PFSK-1 (cell line): ENCODE measurements at regions not wholly inside any gene's neighbourhood (a gene's known extent, or its start where the extent isn't known, plus 50 kb on each side); places are given as distances from the start of the nearest gene placed in this dataset.

ENCODE experiments used
- FOXP2 ChIP-seq: optimal IDR thresholded peaks from 2 replicates; pipeline ENCODE3; 2011; ENCODE audit warnings: borderline replicate concordance, control low read depth, inconsistent platforms; ENCODE audit not compliant: insufficient read depth; ENCODE audit errors: extremely low read length, extremely low read depth
- POLR2AphosphoS5 ChIP-seq: IDR thresholded peaks from 2 replicates; pipeline ENCODE4 v1.6.1; 2012; ENCODE audit warnings: low read depth, mild to moderate bottlenecking, control low read depth, low read length, moderate library complexity
- SIN3A ChIP-seq: IDR thresholded peaks from 2 replicates; pipeline ENCODE4 v1.6.1; 2012; ENCODE audit warnings: mild to moderate bottlenecking, low read length, moderate library complexity, borderline replicate concordance; ENCODE audit not compliant: insufficient read depth
- TAF1 ChIP-seq: IDR thresholded peaks from 2 replicates; pipeline ENCODE4 v1.6.1; 2012; ENCODE audit warnings: low read length, control low read depth, borderline replicate concordance; ENCODE audit not compliant: insufficient read depth
- TF ChIP-seq, protein P1 (sequence below), 2 experiments: IDR thresholded peaks; 2 replicates each; pipeline versions ENCODE4 v1.6.1 to v1.8.0; 2011 to 2012; ENCODE audit warnings: low read depth in 2 of 2, low read length in 2 of 2, control low read depth in 1 of 2, inconsistent platforms in 1 of 2, mild to moderate bottlenecking in 1 of 2, moderate library complexity in 1 of 2; ENCODE audit not compliant: insufficient read depth in 1 of 2

DNA sequence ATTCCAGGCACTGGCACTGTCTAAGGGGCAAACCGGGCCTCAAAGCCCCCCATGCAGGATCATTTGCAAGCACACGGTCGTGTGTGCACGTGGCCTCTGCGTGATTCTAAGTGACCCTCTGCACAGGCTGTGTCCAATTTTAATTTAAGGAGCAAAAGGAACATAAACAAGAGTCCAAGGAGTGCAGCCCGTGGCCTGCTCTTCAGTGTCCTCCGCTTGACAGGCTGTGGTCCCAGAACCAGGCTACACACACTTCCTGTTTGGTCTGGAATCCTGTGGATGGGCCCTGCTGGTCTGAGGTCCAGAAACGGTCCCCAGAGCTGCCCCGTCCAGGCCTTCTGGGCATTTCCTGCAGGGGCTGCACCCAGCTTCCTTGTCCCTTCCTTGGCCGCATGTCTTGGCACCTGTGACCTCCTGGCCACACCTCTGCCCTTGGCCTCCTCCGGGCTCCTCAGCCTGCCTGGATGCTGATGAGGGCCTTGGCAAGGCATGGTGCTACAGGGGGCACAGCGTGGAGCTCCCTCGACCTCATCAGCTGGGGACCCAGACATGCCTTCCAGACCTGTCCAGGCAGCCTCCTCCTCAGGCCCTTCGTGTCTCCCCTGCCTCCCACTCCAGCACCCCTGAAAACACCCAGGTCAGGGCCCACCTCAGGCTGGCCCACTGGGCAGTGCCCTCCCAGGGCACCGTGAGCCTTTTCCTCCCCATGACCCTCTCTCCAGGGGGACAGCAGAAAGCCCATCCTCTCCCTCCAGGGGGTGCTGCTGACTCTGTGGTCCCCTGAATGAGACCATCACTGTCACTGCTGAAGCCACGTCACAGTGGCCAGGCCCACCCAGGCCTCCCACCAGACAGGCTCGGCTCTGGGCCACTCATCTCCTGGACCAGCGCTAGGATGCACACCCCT, 136.4 kb upstream of the GPC1 start:
- no peak for TF ChIP-seq FOXP2
- TF ChIP-seq TAF1: no peak
- TF ChIP-seq, protein P1, sequence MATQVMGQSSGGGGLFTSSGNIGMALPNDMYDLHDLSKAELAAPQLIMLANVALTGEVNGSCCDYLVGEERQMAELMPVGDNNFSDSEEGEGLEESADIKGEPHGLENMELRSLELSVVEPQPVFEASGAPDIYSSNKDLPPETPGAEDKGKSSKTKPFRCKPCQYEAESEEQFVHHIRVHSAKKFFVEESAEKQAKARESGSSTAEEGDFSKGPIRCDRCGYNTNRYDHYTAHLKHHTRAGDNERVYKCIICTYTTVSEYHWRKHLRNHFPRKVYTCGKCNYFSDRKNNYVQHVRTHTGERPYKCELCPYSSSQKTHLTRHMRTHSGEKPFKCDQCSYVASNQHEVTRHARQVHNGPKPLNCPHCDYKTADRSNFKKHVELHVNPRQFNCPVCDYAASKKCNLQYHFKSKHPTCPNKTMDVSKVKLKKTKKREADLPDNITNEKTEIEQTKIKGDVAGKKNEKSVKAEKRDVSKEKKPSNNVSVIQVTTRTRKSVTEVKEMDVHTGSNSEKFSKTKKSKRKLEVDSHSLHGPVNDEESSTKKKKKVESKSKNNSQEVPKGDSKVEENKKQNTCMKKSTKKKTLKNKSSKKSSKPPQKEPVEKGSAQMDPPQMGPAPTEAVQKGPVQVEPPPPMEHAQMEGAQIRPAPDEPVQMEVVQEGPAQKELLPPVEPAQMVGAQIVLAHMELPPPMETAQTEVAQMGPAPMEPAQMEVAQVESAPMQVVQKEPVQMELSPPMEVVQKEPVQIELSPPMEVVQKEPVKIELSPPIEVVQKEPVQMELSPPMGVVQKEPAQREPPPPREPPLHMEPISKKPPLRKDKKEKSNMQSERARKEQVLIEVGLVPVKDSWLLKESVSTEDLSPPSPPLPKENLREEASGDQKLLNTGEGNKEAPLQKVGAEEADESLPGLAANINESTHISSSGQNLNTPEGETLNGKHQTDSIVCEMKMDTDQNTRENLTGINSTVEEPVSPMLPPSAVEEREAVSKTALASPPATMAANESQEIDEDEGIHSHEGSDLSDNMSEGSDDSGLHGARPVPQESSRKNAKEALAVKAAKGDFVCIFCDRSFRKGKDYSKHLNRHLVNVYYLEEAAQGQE (IDR thresholded peaks at IDR 0.05; ENCODE audit: insufficient read depth in 1 of 2, low read depth in 2 of 2, low read length in 2 of 2): no peak
- no peak for TF ChIP-seq POLR2AphosphoS5
- no peak for TF ChIP-seq SIN3A

DNA sequence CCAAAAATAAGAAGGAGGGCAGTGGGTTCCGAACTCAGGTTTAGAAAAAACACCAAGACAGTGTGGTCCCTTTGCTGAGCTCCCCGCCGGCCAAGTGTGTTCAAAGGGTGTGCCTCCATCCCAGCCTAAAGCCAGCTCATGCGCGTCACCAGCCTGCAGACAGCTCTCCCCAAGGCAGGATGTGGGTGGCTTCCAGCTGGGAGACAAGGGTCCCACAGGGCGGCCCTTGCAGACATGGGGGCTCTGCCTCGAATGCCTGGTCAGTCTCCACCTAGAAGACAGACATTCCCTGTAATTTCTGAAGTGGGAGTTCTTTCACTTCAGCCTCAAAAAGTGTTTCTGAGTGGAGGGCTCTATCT, 135.8 kb upstream of the GPC1 start:
- TF ChIP-seq POLR2AphosphoS5 (no peak), SIN3A (no peak), FOXP2 (no peak), TAF1 (no peak)
- TF ChIP-seq, protein P1 (IDR thresholded peaks at IDR 0.05; ENCODE audit: insufficient read depth in 1 of 2, low read depth in 2 of 2, low read length in 2 of 2): no peak

DNA sequence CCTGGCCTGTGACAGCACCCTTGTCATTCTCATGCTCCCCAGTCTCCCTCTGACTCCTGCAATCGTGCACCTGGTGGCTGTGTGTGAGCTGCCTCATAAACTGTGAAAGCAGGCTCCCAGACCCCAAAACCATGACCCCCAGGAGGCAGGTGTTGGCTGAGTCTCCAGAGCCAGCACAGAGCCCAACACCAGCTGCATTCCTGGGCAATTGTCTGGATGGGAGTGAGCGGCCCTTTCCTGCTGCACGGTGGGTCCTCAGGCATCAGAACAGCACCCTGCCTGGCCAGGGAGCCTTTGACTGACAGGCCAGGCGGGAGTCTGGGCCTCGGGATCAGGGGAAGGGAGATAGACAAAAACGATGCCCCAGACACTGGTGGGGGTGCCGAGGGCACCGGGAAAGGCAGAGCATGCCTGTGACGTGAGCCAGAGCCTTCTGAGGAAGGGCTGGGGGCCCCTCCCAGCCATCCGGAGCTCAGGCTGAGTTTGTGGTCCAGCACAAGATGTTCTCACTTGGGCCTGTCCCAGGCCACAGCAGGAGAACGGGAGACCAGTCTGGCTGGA, 135.1 kb upstream of the GPC1 start:
- TF ChIP-seq, protein P1 (IDR thresholded peaks at IDR 0.05; ENCODE audit: insufficient read depth in 1 of 2, low read depth in 2 of 2, low read length in 2 of 2): no peak
- TF ChIP-seq TAF1: no peak
- no peak for TF ChIP-seq POLR2AphosphoS5

DNA sequence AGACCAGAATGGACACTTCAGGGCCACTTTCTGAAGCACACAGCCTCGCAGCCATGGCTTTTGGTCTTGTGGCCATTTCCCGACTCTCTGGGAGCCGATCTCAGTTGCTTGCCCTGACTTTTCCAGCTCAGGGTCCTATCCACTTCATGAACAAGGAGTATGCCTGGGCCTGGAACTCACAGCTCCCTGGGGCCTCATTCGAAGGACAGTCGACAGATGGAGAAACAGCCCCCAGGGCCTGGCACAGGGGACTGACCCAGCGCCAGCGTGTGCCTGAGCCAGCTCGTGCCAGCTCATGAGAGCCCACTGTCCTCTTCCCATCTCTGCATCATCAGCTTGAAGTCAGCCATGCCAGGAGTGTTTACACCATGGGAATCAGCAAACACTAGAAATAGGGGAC, 134.6 kb upstream of the GPC1 start:
- TF ChIP-seq POLR2AphosphoS5 (no peak), TAF1 (no peak), SIN3A (no peak), FOXP2 (no peak)
- TF ChIP-seq, protein P1 (IDR thresholded peaks at IDR 0.05; ENCODE audit: insufficient read depth in 1 of 2, low read depth in 2 of 2, low read length in 2 of 2): no peak
